ENCODE measurements at regions not wholly inside any gene's neighbourhood (a gene's known extent, or its start where the extent isn't known, plus 50 kb on each side); places are given as distances from the start of the nearest gene placed in this dataset.

DNA sequence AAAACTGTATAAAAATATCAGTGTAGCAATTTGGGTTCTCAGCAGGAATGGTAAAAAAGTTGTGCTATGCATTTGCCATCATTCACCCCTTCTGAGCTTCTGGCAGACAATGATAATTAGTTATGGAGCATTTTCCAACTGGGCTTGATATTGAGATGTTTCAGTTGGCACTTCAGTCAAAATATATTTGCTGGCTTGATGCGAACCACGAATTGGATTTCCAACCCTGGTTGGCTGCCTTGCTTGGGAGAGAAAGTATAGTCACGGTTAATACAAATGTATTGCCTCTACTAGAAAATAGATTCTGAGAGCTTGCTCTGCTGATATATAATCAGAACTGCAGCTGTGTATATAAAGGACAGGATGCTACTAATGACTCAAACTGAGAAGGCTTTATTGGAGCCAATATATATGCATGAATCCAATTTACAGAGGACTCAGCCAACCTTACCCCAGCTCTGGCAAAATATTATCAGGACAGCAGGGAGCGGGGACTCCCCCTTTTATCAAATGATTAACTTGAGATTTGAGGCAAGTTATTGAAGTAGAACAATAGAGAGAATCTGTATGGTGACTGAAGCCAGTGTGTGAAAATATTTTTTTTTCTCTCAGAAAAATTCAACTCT lies 219.8 kb upstream of the SMIM30 start:
- TF ChIP-seq RARB (CRISPR knock-in tag; IDR thresholded peaks at IDR 0.05) (no peak), ISL1 (CRISPR knock-in tag; IDR thresholded peaks at IDR 0.05) (no peak)
